ENCODE measurements at regions not wholly inside any gene's neighbourhood (a gene's known extent, or its start where the extent isn't known, plus 50 kb on each side); places are given as distances from the start of the nearest gene placed in this dataset.

- Histone ChIP-seq H3K27me3 (ENCODE audit: low read depth) (no peaks in the 10 kb centered on the region), H3K9me3 (replicated peaks) (no peaks in the 10 kb centered on the region), H3K36me3 (no peaks in the 10 kb centered on the region), H3K4me3 (no peak overlapping the region), H3K4me1 (peaks cover 30% of the 10 kb centered on the region), H3K27ac (replicated peaks) (peak overlapping the region; percentile 81)
- no peak for TF ChIP-seq CTCF (IDR thresholded peaks at IDR 0.05; ENCODE audit: borderline replicate concordance)
- intact Hi-C loops (cut with micrococcal nuclease): loop anchor here (10.0 kb wide), 2 partner anchors 57 to 137 kb away; no protein-coding TSS in a partner anchor
- peak; percentile 65 for DNase-seq
These were observed 58.2 kb upstream of the GGTA1 start for GRCh38 chr9:121557581-121558447.

GRCh38 chr9:121558473-121558872 is 58.8 kb upstream of the GGTA1 start:
- Histone ChIP-seq H3K4me1 (peaks cover 30% of the 10 kb centered on the region), H3K9me3 (replicated peaks) (no peaks in the 10 kb centered on the region), H3K27ac (replicated peaks) (peak overlapping the region; percentile 81), H3K36me3 (no peaks in the 10 kb centered on the region), H3K27me3 (ENCODE audit: low read depth) (no peaks in the 10 kb centered on the region), H3K4me3 (no peak overlapping the region)
- DNase-seq: no peak
- intact Hi-C loops (cut with micrococcal nuclease): loop anchor here (10.0 kb wide), 2 partner anchors 56 to 136 kb away; no protein-coding TSS in a partner anchor
- no peak for TF ChIP-seq CTCF (IDR thresholded peaks at IDR 0.05; ENCODE audit: borderline replicate concordance)

- no peaks in the 10 kb centered on the region for H3K36me3 ChIP-seq
- no peak for TF ChIP-seq CTCF (IDR thresholded peaks at IDR 0.05; ENCODE audit: borderline replicate concordance)
- DNase-seq: no peak
- no peak overlapping the region for H3K4me3 ChIP-seq
- H3K9me3 ChIP-seq (replicated peaks): no peaks in the 10 kb centered on the region
- no peak overlapping the region for H3K27ac ChIP-seq (replicated peaks)
- no peaks in the 10 kb centered on the region for H3K27me3 ChIP-seq (ENCODE audit: low read depth)
- intact Hi-C loops (cut with micrococcal nuclease): loop anchor here (10.0 kb wide), 2 partner anchors 56 to 136 kb away; no protein-coding TSS in a partner anchor
- peaks cover 30% of the 10 kb centered on the region for H3K4me1 ChIP-seq
These were observed 59.5 kb upstream of the GGTA1 start for GRCh38 chr9:121559183-121559582.

GRCh38 chr9:121560921-121561320 is 61.3 kb upstream of the GGTA1 start:
- intact Hi-C loops (cut with micrococcal nuclease): no loop called here
- H3K4me1 ChIP-seq: peaks cover 30% of the 10 kb centered on the region
- no peak for TF ChIP-seq CTCF (IDR thresholded peaks at IDR 0.05; ENCODE audit: borderline replicate concordance)
- no peak for DNase-seq
- no peaks in the 10 kb centered on the region for H3K36me3 ChIP-seq
- H3K27me3 ChIP-seq (ENCODE audit: low read depth): no peaks in the 10 kb centered on the region
- H3K27ac ChIP-seq (replicated peaks): no peak overlapping the region
- no peak overlapping the region for H3K4me3 ChIP-seq
- no peaks in the 10 kb centered on the region for H3K9me3 ChIP-seq (replicated peaks)

GRCh38 chr9:121561385-121562222 is 62.0 kb upstream of the GGTA1 start:
- intact Hi-C loops (cut with micrococcal nuclease): no loop called here
- DNase-seq: no peak
- TF ChIP-seq CTCF (IDR thresholded peaks at IDR 0.05; ENCODE audit: borderline replicate concordance): peak; percentile 18
- Histone ChIP-seq H3K4me3 (no peak overlapping the region), H3K27ac (replicated peaks) (no peak overlapping the region), H3K4me1 (peaks cover 29% of the 10 kb centered on the region), H3K9me3 (replicated peaks) (no peaks in the 10 kb centered on the region), H3K36me3 (no peaks in the 10 kb centered on the region), H3K27me3 (ENCODE audit: low read depth) (no peaks in the 10 kb centered on the region)

All from left ventricle myocardium inferior (tissue), 1 donor.